Peyer's patch (tissue), 4 donors: ENCODE measurements at regions not wholly inside any gene's neighbourhood (a gene's known extent, or its start where the extent isn't known, plus 50 kb on each side); places are given as distances from the start of the nearest gene placed in this dataset.

Experiments used
- CTCF ChIP-seq, 6 experiments: fragments of 450-650 bp in 4 of 6; fragments of 200-600 bp in 2 of 6; sonication (generic) in 1 of 6; IDR thresholded peaks; one replicate each; pipeline ENCODE4 v1.5.1; 2017 to 2019; ENCODE audit warnings: antibody characterized with exemption in 6 of 6, mild to moderate bottlenecking in 3 of 6, moderate library complexity in 1 of 6
- POLR2A ChIP-seq, 2 donors: fragments of 450-650 bp; IDR thresholded peaks; one replicate each; pipeline ENCODE4 v1.5.1; 2017; ENCODE audit warnings: antibody characterized with exemption in 2 of 2, mild to moderate bottlenecking in 2 of 2, moderate library complexity in 2 of 2

- no peak for TF ChIP-seq CTCF (IDR thresholded peaks at IDR 0.05)
- no peak for TF ChIP-seq POLR2A (IDR thresholded peaks at IDR 0.05)
Observed at GRCh38 chr1:14347776-14348175, 250.7 kb upstream of the KAZN start.
